ENCODE measurements at regions not wholly inside any gene's neighbourhood (a gene's known extent, or its start where the extent isn't known, plus 50 kb on each side); places are given as distances from the start of the nearest gene placed in this dataset.

- TF ChIP-seq CTCF (IDR thresholded peaks at IDR 0.05), result no peak
- no peak for TF ChIP-seq POLR2A (IDR thresholded peaks at IDR 0.05)
Observed at GRCh38 chr7:125934955-125935354, 1005.3 kb upstream of the POT1 start.
